Small intestine (tissue), 7 donors: ENCODE measurements at regions not wholly inside any gene's neighbourhood (a gene's known extent, or its start where the extent isn't known, plus 50 kb on each side); places are given as distances from the start of the nearest gene placed in this dataset.
A peak's percentile ranks its signal among the peaks of the same experiment; 100 is the strongest.

Source experiments
- DNase-seq, 2 donors: peaks; one replicate each; pipeline versions ENCODE4 v3.0.0 to v3.0.0-alpha.2; 2013
- FAIRE-seq: peaks from 2 replicates; lab custom pipeline; 2012; peaks lifted over from hg19 to GRCh38; lab: Jason Lieb, UNC
- H3K27ac ChIP-seq, 3 donors: one replicate each; pipeline ENCODE4 v1.5.1; 2013; ENCODE audit warnings: low read length in 2 of 3, mild to moderate bottlenecking in 2 of 3, control low read depth in 1 of 3, inconsistent platforms in 1 of 3, low read depth in 1 of 3, moderate library complexity in 1 of 3
- H3K27me3 ChIP-seq, 3 donors: one replicate each; pipeline ENCODE4 v1.6.1; 2013; ENCODE audit warnings: low read length in 3 of 3, inconsistent platforms in 1 of 3; ENCODE audit not compliant: control insufficient read depth in 3 of 3, insufficient read depth in 3 of 3
- H3K36me3 ChIP-seq, 3 donors: one replicate each; pipeline ENCODE4 v1.6.1; 2013; ENCODE audit warnings: low read length in 3 of 3, inconsistent platforms in 1 of 3, low read depth in 1 of 3, mild to moderate bottlenecking in 1 of 3, moderate library complexity in 1 of 3; ENCODE audit not compliant: control insufficient read depth in 3 of 3, insufficient read depth in 2 of 3
- H3K4me1 ChIP-seq, 3 donors: one replicate each; pipeline ENCODE4 v1.6.1; 2013; ENCODE audit warnings: low read length in 2 of 3, inconsistent platforms in 1 of 3, low read depth in 1 of 3, mild to moderate bottlenecking in 1 of 3, moderate library complexity in 1 of 3; ENCODE audit not compliant: control insufficient read depth in 3 of 3, insufficient read depth in 2 of 3
- H3K4me3 ChIP-seq, 3 donors: one replicate each; pipeline ENCODE4 v1.5.1; 2013; ENCODE audit warnings: low read length in 3 of 3, control low read depth in 1 of 3, inconsistent platforms in 1 of 3, low read depth in 1 of 3, mild to moderate bottlenecking in 1 of 3, moderate library complexity in 1 of 3
- H3K9me3 ChIP-seq, 2 donors: one replicate each; pipeline ENCODE4 v1.6.1; 2013; ENCODE audit warnings: low read depth in 1 of 2, low read length in 1 of 2; ENCODE audit not compliant: control insufficient read depth in 2 of 2, insufficient read depth in 1 of 2
- WGBS, 3 donors: extraction: QIAGEN DNeasy Blood & Tissue Kit; methylation state at CpG; one replicate each; pipeline ENCODE4 v1.1.7; 2013; 5-methylcytosine and 5-hydroxymethylcytosine counted together
- donor health status: healthy with polysubstance abuse.
- donor health status: control.
- donor health status: control.
- donor health status: Bipolar disorder and iron deficiency.
- donor health status: healthy.

GRCh38 chr13:39119422-39119821 lies 81.2 kb downstream of the NHLRC3 start:
- H3K4me1 ChIP-seq: no peaks in the 10 kb centered on the region
- FAIRE-seq (no peak), DNase-seq (no peak)
- WGBS, 3 donors: 96 to 100% (median 100%) methylated on average over 1 of the region's 1 CpG
- H3K9me3 ChIP-seq: no peaks in the 10 kb centered on the region
- H3K27me3 ChIP-seq: peaks cover 0 to 3% (median 0%) of the 10 kb centered on the region in 3 donors
- H3K36me3 ChIP-seq: no peaks in the 10 kb centered on the region
- no peak overlapping the region for H3K27ac ChIP-seq
- H3K4me3 ChIP-seq: no peak overlapping the region

- Histone ChIP-seq H3K27ac (no peak overlapping the region), H3K9me3 (no peaks in the 10 kb centered on the region), H3K27me3 (peaks cover 0 to 3% (median 0%) of the 10 kb centered on the region in 3 donors), H3K4me1 (peaks cover 0 to 5% (median 0%) of the 10 kb centered on the region in 3 donors), H3K4me3 (no peak overlapping the region), H3K36me3 (no peaks in the 10 kb centered on the region)
- FAIRE-seq: no peak
- whole genome bisulfite sequencing, 3 donors: 60 to 69% (median 62%) methylated on average over 1 of the region's 1 CpG
- no peak for DNase-seq
These were observed 85.3 kb downstream of the NHLRC3 start for GRCh38 chr13:39123578-39123977.

- H3K4me3 ChIP-seq: no peak overlapping the region
- no peak overlapping the region for H3K27ac ChIP-seq
- DNase-seq (no peak), FAIRE-seq (no peak)
- H3K36me3 ChIP-seq: no peaks in the 10 kb centered on the region
- H3K4me1 ChIP-seq: peaks cover 0 to 5% (median 0%) of the 10 kb centered on the region in 3 donors
- H3K27me3 ChIP-seq: no peaks in the 10 kb centered on the region
- no peaks in the 10 kb centered on the region for H3K9me3 ChIP-seq
- 52 to 65% (median 64%) methylated on average over 6 of the region's 6 CpGs for WGBS, 3 donors
These were observed 91.0 kb downstream of the NHLRC3 start for GRCh38 chr13:39129213-39129612.

- no peak for FAIRE-seq
- H3K4me1 ChIP-seq: peaks cover 0 to 5% (median 0%) of the 10 kb centered on the region in 3 donors
- no peak overlapping the region for H3K27ac ChIP-seq
- no peak for DNase-seq
- WGBS, 3 donors: 84 to 88% (median 87%) methylated on average over 8 of the region's 8 CpGs
- no peaks in the 10 kb centered on the region for H3K27me3 ChIP-seq
- no peak overlapping the region for H3K4me3 ChIP-seq
- H3K9me3 ChIP-seq: no peaks in the 10 kb centered on the region
- H3K36me3 ChIP-seq: no peaks in the 10 kb centered on the region
These were observed 92.0 kb downstream of the NHLRC3 start for GRCh38 chr13:39130301-39130700.

- 44 to 70% (median 60%) methylated on average over 4 of the region's 4 CpGs for WGBS, 3 donors
- DNase-seq (peak; percentile 45 to 70), FAIRE-seq (no peak)
- H3K36me3 ChIP-seq: no peaks in the 10 kb centered on the region
- H3K27ac ChIP-seq: no peak overlapping the region
- no peaks in the 10 kb centered on the region for H3K4me1 ChIP-seq
- H3K4me3 ChIP-seq: no peak overlapping the region
- no peaks in the 10 kb centered on the region for H3K27me3 ChIP-seq
- no peaks in the 10 kb centered on the region for H3K9me3 ChIP-seq
These were observed 94.3 kb downstream of the NHLRC3 start for GRCh38 chr13:39132286-39133230.

- FAIRE-seq: no peak
These were observed 95.5 kb downstream of the NHLRC3 start for GRCh38 chr13:39133781-39134180.

GRCh38 chr13:39134574-39134973 lies 96.3 kb downstream of the NHLRC3 start:
- Histone ChIP-seq H3K4me1 (no peaks in the 10 kb centered on the region), H3K36me3 (no peaks in the 10 kb centered on the region), H3K27me3 (no peaks in the 10 kb centered on the region), H3K27ac (no peak overlapping the region), H3K4me3 (no peak overlapping the region), H3K9me3 (no peaks in the 10 kb centered on the region)
- 72 to 88% (median 73%) methylated on average over 5 of the region's 5 CpGs for WGBS, 3 donors
- DNase-seq (no peak), FAIRE-seq (no peak)

More at GRCh38 chr13:39133781-39134180, 95.5 kb downstream of the NHLRC3 start:
- no peak for DNase-seq
- H3K9me3 ChIP-seq: no peaks in the 10 kb centered on the region
- no peaks in the 10 kb centered on the region for H3K36me3 ChIP-seq
- no peak overlapping the region for H3K4me3 ChIP-seq
- H3K27ac ChIP-seq: no peak overlapping the region
- no peaks in the 10 kb centered on the region for H3K27me3 ChIP-seq
- no peaks in the 10 kb centered on the region for H3K4me1 ChIP-seq
- 90 to 95% (median 95%) methylated on average over 3 of the region's 3 CpGs for WGBS, 3 donors

- H3K27ac ChIP-seq: no peak overlapping the region
- no peaks in the 10 kb centered on the region for H3K4me1 ChIP-seq
- H3K36me3 ChIP-seq: no peaks in the 10 kb centered on the region
- FAIRE-seq (no peak), DNase-seq (no peak)
- 5 to 53% (median 19%) methylated on average over 2 of the region's 2 CpGs for WGBS, 3 donors
- no peaks in the 10 kb centered on the region for H3K9me3 ChIP-seq
- peaks cover 0 to 3% (median 0%) of the 10 kb centered on the region in 3 donors for H3K27me3 ChIP-seq
- H3K4me3 ChIP-seq: no peak overlapping the region
These were observed 106.1 kb downstream of the NHLRC3 start for GRCh38 chr13:39144391-39144790.
